H1 (cell line): ENCODE measurements at regions not wholly inside any gene's neighbourhood (a gene's known extent, or its start where the extent isn't known, plus 50 kb on each side); places are given as distances from the start of the nearest gene placed in this dataset.

Experiments
- CTCF ChIA-PET: fragments of 300-600 bp; sonication (Branson Sonifier 250); formaldehyde crosslinking; loops from one replicate; lab custom pipeline; 2021; ENCODE audit not compliant: partially characterized antibody; lab: Charles Lee
- POLR2A ChIA-PET: fragments of 300-600 bp; sonication (Branson Sonifier 250); formaldehyde crosslinking; loops from one replicate; lab custom pipeline; 2021; ENCODE audit warnings: inconsistent platforms; ENCODE audit not compliant: partially characterized antibody; lab: Charles Lee
- DNase-seq, 2 experiments: peaks; one replicate each; pipeline versions ENCODE4 v3.0.0 to v3.0.0-alpha.2; 2010 to 2022; ENCODE audit warnings: low spot score in 2 of 2, low read depth in 1 of 2, mixed read lengths in 1 of 2
- FAIRE-seq: peaks from 2 replicates; lab custom pipeline; 2011; peaks lifted over from hg19 to GRCh38; lab: Jason Lieb, UNC
- H2AFZ ChIP-seq: 2 replicates; pipeline ENCODE4 v1.8.1; 2012; ENCODE audit warnings: low read length, inconsistent platforms
- H2AK5ac ChIP-seq: 2 replicates; pipeline ENCODE4 v1.6.1; 2013; ENCODE audit warnings: low read depth, low read length
- H2BK120ac ChIP-seq: replicated peaks from 2 replicates; pipeline ENCODE3; 2013; ENCODE audit warnings: low read depth, low read length, inconsistent platforms
- H2BK12ac ChIP-seq: 2 replicates; pipeline ENCODE4 v1.6.1; 2013; ENCODE audit warnings: low read depth, low read length
- H2BK15ac ChIP-seq: 2 replicates; pipeline ENCODE4 v1.6.1; 2013; ENCODE audit warnings: low read length
- H2BK20ac ChIP-seq: 2 replicates; pipeline ENCODE4 v1.6.1; 2013; ENCODE audit warnings: low read length
- H2BK5ac ChIP-seq: 2 replicates; pipeline ENCODE4 v1.6.1; 2013; ENCODE audit warnings: low read depth, low read length
- H3K14ac ChIP-seq: 2 replicates; pipeline ENCODE4 v1.6.1; 2013; ENCODE audit warnings: inconsistent platforms; ENCODE audit not compliant: insufficient read length
- H3K18ac ChIP-seq: 2 replicates; pipeline ENCODE4 v1.6.1; 2013; ENCODE audit warnings: low read length; ENCODE audit errors: extremely low read depth
- H3K23ac ChIP-seq: 2 replicates; pipeline ENCODE4 v1.6.1; 2013; ENCODE audit warnings: inconsistent platforms; ENCODE audit not compliant: insufficient read length
- H3K23me2 ChIP-seq: 2 replicates; pipeline ENCODE4 v1.6.1; 2013; ENCODE audit warnings: low read depth, low read length
- H3K27ac ChIP-seq: 2 replicates; pipeline ENCODE4 v1.6.1; 2011; ENCODE audit warnings: low read depth, low read length, inconsistent platforms
- H3K27me3 ChIP-seq, 4 experiments: replicated peaks in 1 of 4; 1 replicate in 1 of 4; 2 replicates in 3 of 4; pipeline versions ENCODE4 v1.6.1 to v1.8.1; 2011 to 2013; ENCODE audit warnings: low read length in 3 of 4, mild to moderate bottlenecking in 3 of 4, inconsistent platforms in 2 of 4, mixed read lengths in 2 of 4, moderate library complexity in 1 of 4; ENCODE audit not compliant: control insufficient read depth in 3 of 4, insufficient read depth in 3 of 4; ENCODE audit errors: extremely low read depth in 1 of 4
- H3K36me3 ChIP-seq, 4 experiments: 2 replicates each; pipeline versions ENCODE4 v1.6.1 to v1.8.1; 2011 to 2013; ENCODE audit warnings: mild to moderate bottlenecking in 4 of 4, low read length in 3 of 4, moderate library complexity in 2 of 4, control low read depth in 1 of 4, inconsistent platforms in 1 of 4; ENCODE audit not compliant: insufficient read depth in 4 of 4, control insufficient read depth in 2 of 4
- H3K4ac ChIP-seq: replicated peaks from 2 replicates; pipeline ENCODE3; 2013; ENCODE audit warnings: low read length, low read depth, mixed read lengths, inconsistent platforms; ENCODE audit not compliant: insufficient read length
- H3K4me1 ChIP-seq, 4 experiments: replicated peaks in 1 of 4; 1 replicate in 1 of 4; 2 replicates in 3 of 4; pipeline versions ENCODE4 v1.6.1 to v1.8.1; 2011 to 2013; ENCODE audit warnings: low read length in 3 of 4, inconsistent platforms in 2 of 4, mixed read lengths in 1 of 4; ENCODE audit not compliant: insufficient read depth in 4 of 4, control insufficient read depth in 3 of 4
- H3K4me2 ChIP-seq, 2 experiments: 2 replicates each; pipeline versions ENCODE4 v1.6.1 to v1.8.1; 2011 to 2013; ENCODE audit warnings: low read depth in 2 of 2, low read length in 2 of 2, control low read depth in 1 of 2, inconsistent platforms in 1 of 2, mild to moderate bottlenecking in 1 of 2; ENCODE audit not compliant: insufficient read depth in 1 of 2
- H3K4me3 ChIP-seq, 4 experiments: fragments of 200-600, 300-600 bp in 1 of 4; sonication (generic), shearing (Covaris generic), sonication (Bioruptor Twin) in 1 of 4; 2 replicates each; pipeline versions ENCODE4 v1.5.1 to v1.8.1; 2011 to 2016; ENCODE audit warnings: low read length in 4 of 4, low read depth in 3 of 4, control low read depth in 2 of 4, inconsistent platforms in 2 of 4, mild to moderate bottlenecking in 2 of 4, mixed read lengths in 1 of 4, moderate library complexity in 1 of 4; ENCODE audit not compliant: insufficient read depth in 2 of 4; ENCODE audit errors: extremely low read depth in 1 of 4
- H3K56ac ChIP-seq: replicated peaks from 2 replicates; pipeline ENCODE3; 2013; ENCODE audit warnings: low read depth, mild to moderate bottlenecking, mixed read lengths, low read length, inconsistent platforms; ENCODE audit not compliant: insufficient read length
- H3K79me1 ChIP-seq: 2 replicates; pipeline ENCODE4 v1.6.1; 2013; ENCODE audit warnings: low read depth, low read length, control low read depth
- H3K79me2 ChIP-seq, 2 experiments: 2 replicates each; pipeline versions ENCODE4 v1.6.1 to v1.8.1; 2012 to 2013; ENCODE audit warnings: low read length in 2 of 2, mild to moderate bottlenecking in 2 of 2, inconsistent platforms in 1 of 2; ENCODE audit not compliant: insufficient read depth in 2 of 2, control insufficient read depth in 1 of 2
- H3K9ac ChIP-seq, 4 experiments: replicated peaks in 1 of 4; 1 replicate in 1 of 4; 2 replicates in 3 of 4; pipeline versions ENCODE4 v1.6.1 to v1.8.1; 2011 to 2013; ENCODE audit warnings: low read depth in 3 of 4, low read length in 3 of 4, control low read depth in 2 of 4, mild to moderate bottlenecking in 2 of 4, moderate library complexity in 2 of 4, inconsistent platforms in 1 of 4; ENCODE audit errors: extremely low read depth in 1 of 4
- H3K9me3 ChIP-seq, 2 experiments: 2 replicates each; pipeline versions ENCODE4 v1.6.1 to v1.8.1; 2012 to 2013; ENCODE audit warnings: mild to moderate bottlenecking in 2 of 2, moderate library complexity in 2 of 2, control low read depth in 1 of 2, inconsistent platforms in 1 of 2, low read depth in 1 of 2, low read length in 1 of 2, mixed read lengths in 1 of 2; ENCODE audit not compliant: insufficient read depth in 2 of 2
- H4K20me1 ChIP-seq, 2 experiments: replicated peaks in 1 of 2; 2 replicates each; pipeline versions ENCODE3 to v1.8.1; 2011 to 2013; ENCODE audit warnings: inconsistent platforms in 2 of 2, low read length in 2 of 2, mild to moderate bottlenecking in 1 of 2; ENCODE audit not compliant: insufficient read depth in 2 of 2, control insufficient read depth in 1 of 2
- H4K5ac ChIP-seq: 2 replicates; pipeline ENCODE4 v1.6.1; 2013; ENCODE audit warnings: low read length, low read depth, mixed read lengths, inconsistent platforms; ENCODE audit not compliant: insufficient read length
- H4K8ac ChIP-seq: 2 replicates; pipeline ENCODE4 v1.8.0; 2013; ENCODE audit warnings: mild to moderate bottlenecking, moderate library complexity, low read length, inconsistent platforms; ENCODE audit not compliant: insufficient read depth; ENCODE audit errors: extremely low read depth
- H4K91ac ChIP-seq: replicated peaks from 2 replicates; pipeline ENCODE3; 2013; ENCODE audit warnings: low read length, mixed read lengths, inconsistent platforms; ENCODE audit not compliant: insufficient read length
- BCL11A ChIP-seq, 2 experiments: IDR thresholded peaks; one replicate each; pipeline ENCODE4 v1.6.1; 2011; ENCODE audit warnings: low read depth in 2 of 2, low read length in 2 of 2, mild to moderate bottlenecking in 2 of 2
- RXRA ChIP-seq: IDR thresholded peaks from 2 replicates; pipeline ENCODE4 v1.6.1; 2011; ENCODE audit warnings: low read depth, mild to moderate bottlenecking, low read length, moderate library complexity; ENCODE audit not compliant: insufficient read depth
- WGBS, 2 experiments: shearing (Covaris generic) in 1 of 2; methylation state at CpG; one replicate each; pipeline versions ENCODE4 v1.1.6 to v1.1.7; 2013 to 2015; ENCODE audit warnings: low lambda C conversion rate in 2 of 2, mixed read lengths in 2 of 2, inconsistent platforms in 1 of 2, low coverage in 1 of 2, missing lambda C conversion rate in 1 of 2; ENCODE audit not compliant: insufficient replicate concordance in 2 of 2, insufficient coverage in 1 of 2, insufficient read length in 1 of 2; ENCODE audit errors: extremely low coverage in 1 of 2, missing lambda C conversion rate in 1 of 2; 5-methylcytosine and 5-hydroxymethylcytosine counted together
- TF ChIP-seq, protein P1 (sequence below): IDR thresholded peaks from 2 replicates; pipeline ENCODE4 v1.6.1; 2012; ENCODE audit warnings: low read length, inconsistent platforms

DNA sequence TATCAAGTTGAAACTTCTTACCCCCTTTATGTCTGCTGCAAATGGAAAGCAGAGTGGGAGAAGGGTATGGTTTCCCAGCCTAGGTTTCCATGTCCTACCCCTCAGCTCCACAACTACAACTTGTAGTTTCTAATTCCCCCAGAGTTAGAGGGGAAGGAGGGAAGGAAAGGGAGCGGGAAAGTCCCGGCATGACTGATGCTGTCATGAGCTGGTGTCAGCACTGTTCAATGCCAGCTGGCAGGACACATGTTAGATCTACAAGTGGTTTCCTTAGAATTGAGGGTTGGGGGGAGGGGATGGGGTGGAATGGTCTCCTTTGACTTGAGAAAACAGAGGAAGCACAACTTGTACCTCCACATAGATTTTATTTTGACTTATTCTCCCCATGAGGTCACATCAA is 194.0 kb downstream of the MBD2 start:
- no peaks in the 10 kb centered on the region for H3K4me1 ChIP-seq
- H2BK20ac ChIP-seq: no peak overlapping the region
- H3K36me3 ChIP-seq: no peaks in the 10 kb centered on the region
- H3K27me3 ChIP-seq: no peaks in the 10 kb centered on the region
- no peaks in the 10 kb centered on the region for H4K20me1 ChIP-seq
- no peak overlapping the region for H4K91ac ChIP-seq
- no peak overlapping the region for H2BK5ac ChIP-seq
- no peak overlapping the region for H3K23ac ChIP-seq
- no peak overlapping the region for H2BK15ac ChIP-seq
- H3K9ac ChIP-seq: no peak overlapping the region
- no peaks in the 10 kb centered on the region for H3K23me2 ChIP-seq
- DNase-seq (no peak), FAIRE-seq (no peak)
- no peak overlapping the region for H3K56ac ChIP-seq
- ChIA-PET CTCF (interaction anchor here (1.8 kb wide), 1 partner anchor 89 kb away, joined by 5 read pairs; no protein-coding TSS in a partner anchor), POLR2A (no interaction called here)
- H3K27ac ChIP-seq: no peak overlapping the region
- H4K5ac ChIP-seq: no peak overlapping the region
- no peak overlapping the region for H2BK120ac ChIP-seq
- no peak overlapping the region for H3K4me2 ChIP-seq
- no peak for TF ChIP-seq RXRA
- TF ChIP-seq BCL11A (IDR thresholded peaks at IDR 0.05; ENCODE audit: low read depth in 2 of 2, low read length in 2 of 2): no peak
- TF ChIP-seq, protein P1, sequence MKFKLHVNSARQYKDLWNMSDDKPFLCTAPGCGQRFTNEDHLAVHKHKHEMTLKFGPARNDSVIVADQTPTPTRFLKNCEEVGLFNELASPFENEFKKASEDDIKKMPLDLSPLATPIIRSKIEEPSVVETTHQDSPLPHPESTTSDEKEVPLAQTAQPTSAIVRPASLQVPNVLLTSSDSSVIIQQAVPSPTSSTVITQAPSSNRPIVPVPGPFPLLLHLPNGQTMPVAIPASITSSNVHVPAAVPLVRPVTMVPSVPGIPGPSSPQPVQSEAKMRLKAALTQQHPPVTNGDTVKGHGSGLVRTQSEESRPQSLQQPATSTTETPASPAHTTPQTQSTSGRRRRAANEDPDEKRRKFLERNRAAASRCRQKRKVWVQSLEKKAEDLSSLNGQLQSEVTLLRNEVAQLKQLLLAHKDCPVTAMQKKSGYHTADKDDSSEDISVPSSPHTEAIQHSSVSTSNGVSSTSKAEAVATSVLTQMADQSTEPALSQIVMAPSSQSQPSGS: no peak
- no peak overlapping the region for H2AFZ ChIP-seq
- H3K18ac ChIP-seq: no peak overlapping the region
- H3K14ac ChIP-seq: no peak overlapping the region
- 89% methylated on average over 2 of the region's 2 CpGs; no CpG with 5 or more reads in 1 of the 2 experiments for WGBS, 2 experiments
- H3K4ac ChIP-seq: no peak overlapping the region
- H3K79me2 ChIP-seq: no peaks in the 10 kb centered on the region
- H4K8ac ChIP-seq: no peak overlapping the region
- H3K79me1 ChIP-seq: no peaks in the 10 kb centered on the region
- H2BK12ac ChIP-seq: no peak overlapping the region
- H2AK5ac ChIP-seq: no peak overlapping the region
- H3K9me3 ChIP-seq: no peaks in the 10 kb centered on the region
- no peak overlapping the region for H3K4me3 ChIP-seq
